ENCODE measurements at regions not wholly inside any gene's neighbourhood (a gene's known extent, or its start where the extent isn't known, plus 50 kb on each side); places are given as distances from the start of the nearest gene placed in this dataset.
A peak's percentile ranks its signal among the peaks of the same experiment; 100 is the strongest.

DNA sequence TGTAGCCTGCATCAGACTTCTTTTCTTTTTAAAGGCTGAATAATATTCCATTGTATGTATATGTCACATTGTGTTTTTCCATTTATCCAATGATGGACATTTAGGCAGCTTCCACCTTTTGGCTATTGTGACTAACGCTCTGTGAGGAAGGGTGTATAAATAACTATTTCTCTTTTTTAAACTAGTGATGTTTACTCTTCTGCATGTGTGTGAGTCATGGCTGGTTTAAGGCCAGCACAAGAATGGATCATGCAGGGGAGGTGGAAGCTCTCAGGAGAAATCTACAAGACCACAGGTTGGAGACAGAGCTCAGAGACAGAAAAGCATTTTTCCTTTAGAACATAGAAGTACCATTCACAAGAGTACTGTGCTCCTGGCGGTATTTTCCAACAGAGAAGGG, 307.2 kb downstream of the SOX4 start:
- intact Hi-C loops (cut with DNase I): no loop called here
- Histone ChIP-seq H3K9me3 (no peaks in the 10 kb centered on the region), H3K4me1 (no peaks in the 10 kb centered on the region), H3K27me3 (ENCODE audit: low read depth) (no peaks in the 10 kb centered on the region), H3K4me3 (no peak overlapping the region), H3K36me3 (no peaks in the 10 kb centered on the region), H3K27ac (no peak overlapping the region)
- TF ChIP-seq, protein P1, sequence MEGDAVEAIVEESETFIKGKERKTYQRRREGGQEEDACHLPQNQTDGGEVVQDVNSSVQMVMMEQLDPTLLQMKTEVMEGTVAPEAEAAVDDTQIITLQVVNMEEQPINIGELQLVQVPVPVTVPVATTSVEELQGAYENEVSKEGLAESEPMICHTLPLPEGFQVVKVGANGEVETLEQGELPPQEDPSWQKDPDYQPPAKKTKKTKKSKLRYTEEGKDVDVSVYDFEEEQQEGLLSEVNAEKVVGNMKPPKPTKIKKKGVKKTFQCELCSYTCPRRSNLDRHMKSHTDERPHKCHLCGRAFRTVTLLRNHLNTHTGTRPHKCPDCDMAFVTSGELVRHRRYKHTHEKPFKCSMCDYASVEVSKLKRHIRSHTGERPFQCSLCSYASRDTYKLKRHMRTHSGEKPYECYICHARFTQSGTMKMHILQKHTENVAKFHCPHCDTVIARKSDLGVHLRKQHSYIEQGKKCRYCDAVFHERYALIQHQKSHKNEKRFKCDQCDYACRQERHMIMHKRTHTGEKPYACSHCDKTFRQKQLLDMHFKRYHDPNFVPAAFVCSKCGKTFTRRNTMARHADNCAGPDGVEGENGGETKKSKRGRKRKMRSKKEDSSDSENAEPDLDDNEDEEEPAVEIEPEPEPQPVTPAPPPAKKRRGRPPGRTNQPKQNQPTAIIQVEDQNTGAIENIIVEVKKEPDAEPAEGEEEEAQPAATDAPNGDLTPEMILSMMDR (IDR thresholded peaks at IDR 0.05): no peak
- DNase-seq (no peak), ATAC-seq (peak in 1 of 2 donors; percentile 21)

DNA sequence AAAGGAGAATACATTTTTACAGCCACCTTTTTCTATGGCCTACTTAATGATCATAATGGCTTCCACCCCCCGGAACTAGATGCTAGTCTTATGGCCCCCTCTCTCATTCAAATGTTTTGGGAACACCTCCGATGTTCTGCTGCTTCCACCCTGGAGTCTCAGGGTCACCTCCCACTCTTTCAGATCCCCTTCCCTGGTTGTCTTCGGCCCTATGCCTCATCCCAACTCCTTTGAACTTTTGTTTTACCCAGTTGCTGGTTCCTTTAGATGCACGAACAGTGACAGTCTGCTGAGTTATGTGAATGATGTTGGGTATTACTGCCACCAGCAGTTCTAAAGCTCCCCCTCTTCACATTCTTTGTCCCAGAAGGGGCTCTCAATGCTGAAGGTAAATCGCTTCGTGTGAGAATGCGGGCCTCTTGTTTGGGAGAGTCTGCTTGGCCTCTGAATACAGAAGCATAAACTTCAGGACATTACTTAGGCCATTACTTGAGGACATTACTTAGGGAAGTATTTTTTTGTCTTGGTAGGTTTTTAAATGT, 309.1 kb downstream of the SOX4 start:
- Histone ChIP-seq H3K4me1 (no peaks in the 10 kb centered on the region), H3K36me3 (no peaks in the 10 kb centered on the region), H3K27ac (no peak overlapping the region), H3K9me3 (no peaks in the 10 kb centered on the region), H3K27me3 (ENCODE audit: low read depth) (no peaks in the 10 kb centered on the region), H3K4me3 (no peak overlapping the region)
- no peak for ATAC-seq
- intact Hi-C loops (cut with DNase I): no loop called here
- DNase-seq: no peak
- TF ChIP-seq, protein P1 (IDR thresholded peaks at IDR 0.05): no peak

DNA sequence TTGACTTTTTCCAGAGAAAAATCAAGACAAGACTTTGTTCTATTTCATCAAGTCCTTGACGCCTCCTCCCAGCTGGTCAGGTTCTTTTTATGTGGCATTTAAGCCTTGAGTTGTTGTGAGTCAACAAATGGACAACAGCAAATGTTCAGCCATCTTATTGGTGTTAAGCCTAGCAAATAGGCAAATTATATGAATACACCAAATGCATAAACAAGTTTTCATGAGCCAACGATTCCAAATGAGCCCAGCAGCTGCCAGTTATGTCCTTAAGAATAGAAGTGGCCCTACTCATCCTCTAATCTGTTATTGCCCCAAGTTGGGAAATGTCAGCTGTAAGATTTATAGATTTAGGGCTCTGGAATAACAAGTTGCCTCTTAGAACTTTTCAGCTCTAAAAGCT, 312.0 kb downstream of the SOX4 start:
- intact Hi-C loops (cut with DNase I): no loop called here
- H3K27ac ChIP-seq: no peak overlapping the region

DNA sequence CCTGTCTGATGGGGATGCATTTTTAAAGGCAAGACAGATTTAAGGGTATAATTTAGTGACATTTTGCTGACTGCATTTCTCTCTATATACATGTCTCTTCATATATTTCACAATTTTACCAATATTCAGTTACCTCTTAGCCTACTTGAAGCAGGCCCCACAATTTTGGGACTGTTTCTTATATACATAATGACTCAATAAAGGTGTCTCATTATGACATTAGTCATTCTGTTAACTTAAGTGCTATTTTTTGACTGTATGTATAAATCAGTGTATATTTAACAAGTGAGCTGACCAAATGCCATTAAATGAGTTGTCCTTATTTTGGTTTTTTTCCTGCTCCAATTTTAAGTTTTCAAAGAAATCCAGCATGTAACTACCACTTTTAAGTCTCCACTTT, 313.3 kb downstream of the SOX4 start:
- intact Hi-C loops (cut with DNase I): no loop called here
- H3K4me3 ChIP-seq: no peak overlapping the region
- no peaks in the 10 kb centered on the region for H3K4me1 ChIP-seq
- DNase-seq (no peak), ATAC-seq (no peak)
- no peaks in the 10 kb centered on the region for H3K27me3 ChIP-seq (ENCODE audit: low read depth)
- TF ChIP-seq, protein P1 (IDR thresholded peaks at IDR 0.05): no peak
- H3K27ac ChIP-seq: no peak overlapping the region
- H3K9me3 ChIP-seq: no peaks in the 10 kb centered on the region
- no peaks in the 10 kb centered on the region for H3K36me3 ChIP-seq

More for the DNA sequence above, 312.0 kb downstream of the SOX4 start:
- no peaks in the 10 kb centered on the region for H3K9me3 ChIP-seq
- no peak overlapping the region for H3K4me3 ChIP-seq
- H3K36me3 ChIP-seq: no peaks in the 10 kb centered on the region
- ATAC-seq (no peak), DNase-seq (no peak)
- TF ChIP-seq, protein P1 (IDR thresholded peaks at IDR 0.05): no peak
- no peaks in the 10 kb centered on the region for H3K4me1 ChIP-seq
- no peaks in the 10 kb centered on the region for H3K27me3 ChIP-seq (ENCODE audit: low read depth)

DNA sequence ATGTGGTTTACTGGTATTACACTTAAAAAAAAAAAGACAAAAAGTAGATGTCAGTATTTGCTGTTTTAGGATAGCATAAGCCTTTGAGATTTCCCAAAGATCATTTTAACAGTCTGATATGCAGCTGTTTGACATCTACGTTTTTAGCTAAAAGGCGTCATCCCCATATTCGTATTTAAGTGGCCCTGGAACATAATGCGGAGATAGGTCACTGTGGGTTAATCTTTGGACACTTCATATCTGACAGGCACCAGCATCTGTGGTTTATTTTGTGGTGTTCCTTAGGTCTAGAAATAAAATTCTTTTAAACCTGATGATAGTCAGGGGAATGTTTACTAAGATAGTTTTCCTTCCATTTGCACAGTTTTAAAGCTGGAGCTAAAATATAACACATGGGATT, 313.7 kb downstream of the SOX4 start:
- no peak for ATAC-seq
- TF ChIP-seq, protein P1 (IDR thresholded peaks at IDR 0.05): no peak

More for the DNA sequence above, 313.7 kb downstream of the SOX4 start:
- Histone ChIP-seq H3K4me3 (no peak overlapping the region), H3K36me3 (no peaks in the 10 kb centered on the region), H3K27ac (no peak overlapping the region), H3K27me3 (ENCODE audit: low read depth) (no peaks in the 10 kb centered on the region), H3K9me3 (no peaks in the 10 kb centered on the region), H3K4me1 (no peaks in the 10 kb centered on the region)
- intact Hi-C loops (cut with DNase I): no loop called here
- DNase-seq: no peak

Measured in lower lobe of right lung (tissue), 2 donors.